ENCODE measurements at regions not wholly inside any gene's neighbourhood (a gene's known extent, or its start where the extent isn't known, plus 50 kb on each side); places are given as distances from the start of the nearest gene placed in this dataset.

GRCh38 chr5:92807085-92807484, 773.9 kb downstream of the NR2F1-AS1 start:
- POLR2A ChIA-PET, result no interaction called here
- Histone ChIP-seq H3K4me1 (ENCODE audit: control insufficient read depth, insufficient read depth, low read length) (peaks cover 4% of the 10 kb centered on the region; the same call in 1 of the 2 replicates), H3K27ac (ENCODE audit: low read length) (no peak overlapping the region; the same call in 1 of the 2 replicates), H3K27me3 (ENCODE audit: control insufficient read depth, insufficient read depth, low read length) (no peaks in the 10 kb centered on the region), H3K36me3 (ENCODE audit: control insufficient read depth, insufficient read depth, low read length) (no peaks in the 10 kb centered on the region; the same call in 1 of the 2 replicates), H3K4me3 (ENCODE audit: low read depth in 2 of 2, low read length in 2 of 2) (no peak overlapping the region), H3K9me3 (ENCODE audit: control insufficient read depth, insufficient read depth, low read depth, low read length) (0 out of 2 replicates have a peak, but pooled peaks cover 4% of the 10 kb centered on the region)
- BruUV-seq (replicated peaks), result no TSS peak
- in situ Hi-C loops (cut with HindIII; ENCODE audit: low pct_unique_long_range_greater_than_20kb, low sequenced_read_pairs), result no loop called here
- CTCF ChIA-PET, result no interaction called here
- no peak for ATAC-seq
- intact Hi-C loops (cut with micrococcal nuclease; ENCODE audit: unreplicated experiment), result no loop called here
- TF ChIP-seq REST (IDR thresholded peaks at IDR 0.05; ENCODE audit: insufficient read depth in 1 of 2, low read depth in 2 of 2, low read length in 1 of 2) (no peak), CTCF (IDR thresholded peaks at IDR 0.05) (no peak), SIN3A (IDR thresholded peaks at IDR 0.05; ENCODE audit: borderline replicate concordance, insufficient read depth, low read depth, low read length) (no peak), POLR2AphosphoS5 (IDR thresholded peaks at IDR 0.05; ENCODE audit: low read depth, low read length) (no peak), TCF7L2 (IDR thresholded peaks at IDR 0.05; ENCODE audit: low read depth, low read length) (no peak)
- no peak for DNase-seq (ENCODE audit: low read depth, low spot score)

- H3K27me3 ChIP-seq (ENCODE audit: control insufficient read depth, insufficient read depth, low read length), result no peaks in the 10 kb centered on the region
Measured at GRCh38 chr5:92805446-92805845, 775.6 kb downstream of the NR2F1-AS1 start.

More at GRCh38 chr5:92805446-92805845, 775.6 kb downstream of the NR2F1-AS1 start:
- Histone ChIP-seq H3K4me3 (ENCODE audit: low read depth in 2 of 2, low read length in 2 of 2) (no peak overlapping the region), H3K36me3 (ENCODE audit: control insufficient read depth, insufficient read depth, low read length) (no peaks in the 10 kb centered on the region; the same call in 1 of the 2 replicates), H3K27ac (ENCODE audit: low read length) (peak overlapping the region; percentile 92; the same call in 1 of the 2 replicates), H3K4me1 (ENCODE audit: control insufficient read depth, insufficient read depth, low read length) (peaks cover 19% of the 10 kb centered on the region), H3K9me3 (ENCODE audit: control insufficient read depth, insufficient read depth, low read depth, low read length) (0 out of 2 replicates have a peak, but pooled peaks cover 4% of the 10 kb centered on the region)
- TF ChIP-seq TCF7L2 (IDR thresholded peaks at IDR 0.05; ENCODE audit: low read depth, low read length) (no peak), SIN3A (IDR thresholded peaks at IDR 0.05; ENCODE audit: borderline replicate concordance, insufficient read depth, low read depth, low read length) (no peak), REST (IDR thresholded peaks at IDR 0.05; ENCODE audit: insufficient read depth in 1 of 2, low read depth in 2 of 2, low read length in 1 of 2) (no peak), POLR2AphosphoS5 (IDR thresholded peaks at IDR 0.05; ENCODE audit: low read depth, low read length) (no peak), CTCF (IDR thresholded peaks at IDR 0.05) (no peak)
- in situ Hi-C loops (cut with HindIII; ENCODE audit: low pct_unique_long_range_greater_than_20kb, low sequenced_read_pairs) (no loop called here), intact Hi-C loops (cut with micrococcal nuclease; ENCODE audit: unreplicated experiment) (no loop called here)
- DNase-seq (ENCODE audit: low read depth, low spot score) (no peak), ATAC-seq (no peak)
- ChIA-PET POLR2A (no interaction called here), CTCF (no interaction called here)
- BruUV-seq (replicated peaks), result no TSS peak
